MM.1S (cell line): ENCODE measurements at regions not wholly inside any gene's neighbourhood (a gene's known extent, or its start where the extent isn't known, plus 50 kb on each side); places are given as distances from the start of the nearest gene placed in this dataset.
"Not testable (repeated sequence)": the region's sequence is repeated elsewhere in the genome, so short reads cannot be mapped to it uniquely, and the experiment has no call there.

ENCODE experiments used
- EZH2 ChIP-seq: fragments of 300-600 bp; sonication (generic); optimal IDR thresholded peaks from 2 replicates; pipeline ENCODE3; 2017; ENCODE audit warnings: low read depth, mild to moderate bottlenecking, antibody characterized with exemption, low read length, mixed read lengths
- TF ChIP-seq, protein P1 (sequence below): fragments of 300-600 bp; sonication (generic); IDR thresholded peaks from 2 replicates; pipeline ENCODE4 v1.5.1; 2016; ENCODE audit warnings: antibody characterized with exemption, low read length, mixed read lengths

DNA sequence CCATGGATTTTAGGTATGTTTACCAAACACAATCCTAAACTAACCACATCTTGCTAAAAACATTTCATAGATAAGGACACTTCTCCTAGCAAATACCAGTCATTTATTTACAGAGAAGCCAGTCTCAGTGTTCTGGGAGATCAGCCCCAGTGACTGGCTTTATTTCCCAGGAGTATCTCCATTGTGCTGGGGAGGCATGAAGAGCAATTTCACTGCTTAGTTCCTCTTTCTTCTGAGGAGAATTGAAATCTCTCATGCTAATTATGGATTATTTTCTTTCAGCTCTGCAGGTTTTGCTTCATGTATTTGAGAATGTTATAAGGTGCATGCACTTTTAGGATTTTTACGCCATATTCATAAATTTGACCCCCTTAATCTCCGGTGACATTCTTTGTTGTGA is 67.8 kb downstream of the GOLGA6L22 start:
- TF ChIP-seq, protein P1, sequence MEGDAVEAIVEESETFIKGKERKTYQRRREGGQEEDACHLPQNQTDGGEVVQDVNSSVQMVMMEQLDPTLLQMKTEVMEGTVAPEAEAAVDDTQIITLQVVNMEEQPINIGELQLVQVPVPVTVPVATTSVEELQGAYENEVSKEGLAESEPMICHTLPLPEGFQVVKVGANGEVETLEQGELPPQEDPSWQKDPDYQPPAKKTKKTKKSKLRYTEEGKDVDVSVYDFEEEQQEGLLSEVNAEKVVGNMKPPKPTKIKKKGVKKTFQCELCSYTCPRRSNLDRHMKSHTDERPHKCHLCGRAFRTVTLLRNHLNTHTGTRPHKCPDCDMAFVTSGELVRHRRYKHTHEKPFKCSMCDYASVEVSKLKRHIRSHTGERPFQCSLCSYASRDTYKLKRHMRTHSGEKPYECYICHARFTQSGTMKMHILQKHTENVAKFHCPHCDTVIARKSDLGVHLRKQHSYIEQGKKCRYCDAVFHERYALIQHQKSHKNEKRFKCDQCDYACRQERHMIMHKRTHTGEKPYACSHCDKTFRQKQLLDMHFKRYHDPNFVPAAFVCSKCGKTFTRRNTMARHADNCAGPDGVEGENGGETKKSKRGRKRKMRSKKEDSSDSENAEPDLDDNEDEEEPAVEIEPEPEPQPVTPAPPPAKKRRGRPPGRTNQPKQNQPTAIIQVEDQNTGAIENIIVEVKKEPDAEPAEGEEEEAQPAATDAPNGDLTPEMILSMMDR = not testable (repeated sequence)
- not testable (repeated sequence) for TF ChIP-seq EZH2
